RWPE2 (cell line): ENCODE measurements at regions not wholly inside any gene's neighbourhood (a gene's known extent, or its start where the extent isn't known, plus 50 kb on each side); places are given as distances from the start of the nearest gene placed in this dataset.

Experiments used
- ATAC-seq: fragments of 200-7000 bp; cut with Tn5 transposase; 3 replicates; pipeline ENCODE4 v1.9.1; 2021; ENCODE audit warnings: low read depth
- DNase-seq: peaks from one replicate; pipeline ENCODE4 v3.0.0-alpha.2; 2020; ENCODE audit warnings: low spot score
- H3K27ac ChIP-seq: fragments of 450-650 bp; 2 replicates; pipeline ENCODE4 v1.5.1; 2017; ENCODE audit warnings: mild to moderate bottlenecking; ENCODE audit not compliant: poor library complexity, severe bottlenecking
- H3K27me3 ChIP-seq: fragments of 250-450 bp; sonication (Bioruptor Pico); 2 replicates; pipeline ENCODE4 v1.5.1; 2021; ENCODE audit warnings: mild to moderate bottlenecking, moderate library complexity; ENCODE audit not compliant: insufficient read depth, poor library complexity, severe bottlenecking
- H3K36me3 ChIP-seq: fragments of 250-450 bp; sonication (Bioruptor Pico); 2 replicates; pipeline ENCODE4 v1.5.1; 2020; ENCODE audit warnings: low read depth, mild to moderate bottlenecking, moderate library complexity
- H3K4me1 ChIP-seq: fragments of 250-450 bp; sonication (Bioruptor Pico); 2 replicates; pipeline ENCODE4 v1.5.1; 2021; ENCODE audit warnings: mild to moderate bottlenecking, moderate library complexity; ENCODE audit not compliant: insufficient read depth, poor library complexity, severe bottlenecking
- H3K4me3 ChIP-seq: fragments of 250-450 bp; sonication (Bioruptor Pico); 2 replicates; pipeline ENCODE4 v1.5.1; 2021; ENCODE audit warnings: mild to moderate bottlenecking, moderate library complexity; ENCODE audit not compliant: severe bottlenecking
- H3K9me3 ChIP-seq: fragments of 250-450 bp; sonication (Bioruptor Pico); 2 replicates; pipeline ENCODE4 v1.5.1; 2021; ENCODE audit warnings: mild to moderate bottlenecking, moderate library complexity; ENCODE audit not compliant: severe bottlenecking
- TF ChIP-seq, protein P1 (sequence below): fragments of 450-650 bp; IDR thresholded peaks from one replicate; pipeline ENCODE4 v1.5.1; 2017; ENCODE audit warnings: mild to moderate bottlenecking, moderate library complexity; ENCODE audit not compliant: poor library complexity, severe bottlenecking

DNA sequence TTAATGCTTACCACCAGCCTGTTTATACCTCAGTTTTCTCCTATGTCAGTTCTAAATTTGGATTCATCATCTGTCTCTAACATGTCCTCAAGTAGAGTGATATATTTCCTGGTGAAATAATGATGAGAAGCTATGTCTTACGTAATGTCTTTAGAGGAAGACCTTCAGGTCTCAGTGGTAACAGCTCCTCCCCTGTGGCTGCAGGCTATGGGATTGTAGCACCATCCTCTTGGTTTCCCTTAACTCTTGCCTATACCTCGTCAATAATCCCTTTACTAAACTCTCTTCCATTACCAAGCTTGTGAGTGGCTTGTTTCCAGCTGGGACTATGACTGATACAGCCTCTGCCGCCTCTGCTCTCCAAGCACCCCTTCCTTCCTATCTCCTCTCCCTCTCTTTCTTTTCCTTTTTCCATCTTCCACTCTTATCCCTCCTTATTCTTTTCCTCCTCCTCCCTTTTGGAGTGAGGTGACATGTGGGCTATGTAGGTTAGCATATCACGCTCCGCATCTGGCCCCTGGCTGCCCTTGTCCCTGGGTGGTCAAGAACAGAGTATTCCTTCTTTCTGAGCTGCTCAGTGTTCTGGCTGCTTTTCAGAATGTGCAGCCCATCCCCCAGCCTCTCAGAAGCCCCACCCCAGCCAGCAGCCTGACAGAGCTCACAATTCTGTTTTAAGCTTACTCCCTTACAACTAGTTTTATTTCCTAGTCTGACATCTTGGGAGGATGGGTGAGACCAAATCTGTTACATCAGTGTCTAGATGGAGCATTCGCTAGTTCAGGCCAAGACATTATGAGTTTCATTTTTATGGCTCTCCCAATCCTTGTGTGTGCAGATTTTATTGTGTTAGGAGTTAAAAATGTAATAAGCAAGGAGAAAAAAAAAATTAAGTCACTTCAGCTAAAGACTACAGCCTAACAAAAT is 75.0 kb upstream of the RNU6-1 start:
- Histone ChIP-seq H3K36me3 (no peaks in the 10 kb centered on the region), H3K27me3 (no peaks in the 10 kb centered on the region), H3K4me3 (no peak overlapping the region), H3K9me3 (peaks cover 2% of the 10 kb centered on the region), H3K4me1 (no peaks in the 10 kb centered on the region), H3K27ac (no peak overlapping the region)
- TF ChIP-seq, protein P1, sequence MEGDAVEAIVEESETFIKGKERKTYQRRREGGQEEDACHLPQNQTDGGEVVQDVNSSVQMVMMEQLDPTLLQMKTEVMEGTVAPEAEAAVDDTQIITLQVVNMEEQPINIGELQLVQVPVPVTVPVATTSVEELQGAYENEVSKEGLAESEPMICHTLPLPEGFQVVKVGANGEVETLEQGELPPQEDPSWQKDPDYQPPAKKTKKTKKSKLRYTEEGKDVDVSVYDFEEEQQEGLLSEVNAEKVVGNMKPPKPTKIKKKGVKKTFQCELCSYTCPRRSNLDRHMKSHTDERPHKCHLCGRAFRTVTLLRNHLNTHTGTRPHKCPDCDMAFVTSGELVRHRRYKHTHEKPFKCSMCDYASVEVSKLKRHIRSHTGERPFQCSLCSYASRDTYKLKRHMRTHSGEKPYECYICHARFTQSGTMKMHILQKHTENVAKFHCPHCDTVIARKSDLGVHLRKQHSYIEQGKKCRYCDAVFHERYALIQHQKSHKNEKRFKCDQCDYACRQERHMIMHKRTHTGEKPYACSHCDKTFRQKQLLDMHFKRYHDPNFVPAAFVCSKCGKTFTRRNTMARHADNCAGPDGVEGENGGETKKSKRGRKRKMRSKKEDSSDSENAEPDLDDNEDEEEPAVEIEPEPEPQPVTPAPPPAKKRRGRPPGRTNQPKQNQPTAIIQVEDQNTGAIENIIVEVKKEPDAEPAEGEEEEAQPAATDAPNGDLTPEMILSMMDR, result no peak
- ATAC-seq (no peak), DNase-seq (no peak)

DNA sequence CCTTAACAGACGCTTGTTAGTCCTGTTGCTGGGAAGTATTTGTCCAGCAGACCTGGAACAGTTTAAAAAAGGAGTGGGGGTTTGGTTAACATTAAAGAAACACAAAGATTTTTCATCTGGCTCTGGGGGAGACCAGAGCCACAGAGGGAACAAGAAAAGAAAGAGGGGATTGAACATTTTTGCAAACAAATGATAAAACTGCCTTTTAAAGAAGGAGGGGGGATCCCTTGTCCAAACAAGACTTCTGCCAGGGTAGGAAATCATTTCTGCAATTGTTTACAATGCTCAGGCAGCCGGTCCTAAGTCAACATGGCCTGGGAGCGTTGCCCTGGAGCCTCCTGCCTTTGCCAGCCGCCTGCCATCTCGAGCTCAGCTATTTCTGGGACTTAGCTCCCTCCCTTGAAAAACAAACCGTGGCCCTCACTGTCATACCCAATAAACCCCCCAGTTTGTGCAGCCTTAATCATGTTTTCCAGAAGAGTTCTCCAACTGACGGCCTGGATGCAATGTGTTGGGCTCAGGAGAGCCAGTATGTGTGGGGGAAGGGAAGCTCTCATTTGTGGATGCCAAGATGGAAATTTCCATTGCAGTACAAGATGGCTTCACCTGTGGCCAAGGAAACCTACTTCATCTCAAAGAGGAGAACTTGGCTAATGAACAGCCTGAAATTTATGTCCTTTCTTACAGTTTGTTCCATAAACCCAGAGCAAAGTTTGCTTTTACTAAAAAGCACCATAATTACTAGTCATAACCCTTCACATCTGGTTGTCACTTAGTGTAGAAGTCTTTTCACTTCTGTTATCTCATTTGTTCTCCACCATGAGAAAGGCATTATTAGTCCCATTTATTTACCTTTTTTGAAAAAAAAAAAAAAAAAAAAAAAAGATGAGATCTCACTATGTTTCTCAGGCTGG is 75.9 kb upstream of the RNU6-1 start:
- TF ChIP-seq, protein P1, result no peak
- Histone ChIP-seq H3K4me1 (no peaks in the 10 kb centered on the region), H3K27ac (no peak overlapping the region), H3K9me3 (no peaks in the 10 kb centered on the region), H3K4me3 (no peak overlapping the region), H3K27me3 (no peaks in the 10 kb centered on the region), H3K36me3 (no peaks in the 10 kb centered on the region)
- DNase-seq, result no peak
- ATAC-seq, result no peak

DNA sequence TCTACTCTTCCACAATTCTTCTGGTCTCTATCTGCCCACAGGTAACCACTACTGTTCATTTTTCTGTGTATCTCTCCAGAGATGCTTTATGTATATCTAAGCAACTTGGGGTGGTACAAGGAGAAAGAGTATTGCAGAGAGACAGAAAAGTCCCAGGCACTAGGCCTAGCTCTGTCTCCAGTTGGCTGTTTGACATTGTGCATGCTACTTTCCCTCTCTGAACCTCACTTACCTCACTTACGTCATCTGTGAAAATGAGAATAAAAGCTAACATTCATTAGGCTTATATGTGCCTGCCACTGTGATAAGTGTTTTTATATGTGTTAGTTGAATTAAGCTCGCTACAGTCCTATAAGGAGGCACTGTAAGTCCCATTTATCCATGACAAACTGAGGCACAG is 76.7 kb upstream of the RNU6-1 start:
- H3K27me3 ChIP-seq, result no peaks in the 10 kb centered on the region
- no peaks in the 10 kb centered on the region for H3K4me1 ChIP-seq
- ATAC-seq, result no peak
- no peaks in the 10 kb centered on the region for H3K9me3 ChIP-seq
- no peak overlapping the region for H3K27ac ChIP-seq
- H3K4me3 ChIP-seq, result no peak overlapping the region
- no peak for DNase-seq
- H3K36me3 ChIP-seq, result no peaks in the 10 kb centered on the region
- TF ChIP-seq, protein P1, result no peak

DNA sequence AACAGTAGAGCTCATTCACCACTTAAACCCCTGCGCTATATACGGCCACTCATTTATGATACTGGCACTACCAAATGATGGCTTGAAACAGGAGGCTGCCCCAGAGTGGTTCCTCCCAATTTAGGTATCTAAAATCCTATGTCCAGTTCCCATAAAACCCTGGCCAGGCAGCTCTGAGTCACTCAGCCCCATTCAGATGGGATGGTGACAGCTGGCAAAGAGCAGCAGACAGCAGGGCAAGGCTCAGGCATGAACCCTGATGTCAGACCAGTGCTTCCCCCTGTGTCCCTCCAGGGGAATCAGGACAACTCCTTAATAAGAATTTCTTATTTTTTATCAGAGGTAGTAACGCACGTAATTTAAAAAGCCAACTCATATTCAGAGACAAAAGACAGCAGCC is 77.2 kb upstream of the RNU6-1 start:
- H3K27me3 ChIP-seq, result no peaks in the 10 kb centered on the region
- no peaks in the 10 kb centered on the region for H3K9me3 ChIP-seq
- ATAC-seq, result peak; percentile 21; the same call in 1 of the 3 replicates
- H3K4me1 ChIP-seq, result no peaks in the 10 kb centered on the region
- TF ChIP-seq, protein P1, result no peak
- H3K4me3 ChIP-seq, result no peak overlapping the region
- H3K27ac ChIP-seq, result no peak overlapping the region
- no peak for DNase-seq
- no peaks in the 10 kb centered on the region for H3K36me3 ChIP-seq
